Psoas muscle (tissue), 7 donors: ENCODE measurements at regions not wholly inside any gene's neighbourhood (a gene's known extent, or its start where the extent isn't known, plus 50 kb on each side); places are given as distances from the start of the nearest gene placed in this dataset.

ENCODE experiments used
- ATAC-seq, 4 donors: fragments of 200-7000 bp; cut with Tn5 transposase; one replicate each; pipeline ENCODE4 v1.9.1; 2020; ENCODE audit warnings: moderate library complexity in 3 of 4, mild to moderate bottlenecking in 2 of 4
- DNase-seq, 2 donors: peaks; one replicate each; pipeline ENCODE4 v3.0.0-alpha.2; 2020
- H3K27ac ChIP-seq: fragments of 200-600 bp; one replicate; pipeline ENCODE4 v1.8.0; 2022
- H3K27me3 ChIP-seq, 3 donors: fragments of 200-600 bp in 1 of 3; one replicate each; pipeline versions ENCODE4 v1.6.1 to v1.8.0; 2013 to 2022; ENCODE audit warnings: low read length in 2 of 3, mild to moderate bottlenecking in 2 of 3, moderate library complexity in 1 of 3; ENCODE audit not compliant: insufficient read depth in 3 of 3
- H3K36me3 ChIP-seq, 2 donors: fragments of 200-600 bp in 1 of 2; one replicate each; pipeline versions ENCODE4 v1.6.1 to v1.8.0; 2013 to 2022; ENCODE audit warnings: low read depth in 1 of 2, mild to moderate bottlenecking in 1 of 2, moderate library complexity in 1 of 2; ENCODE audit not compliant: insufficient read depth in 1 of 2
- H3K4me1 ChIP-seq: fragments of 200-600 bp; one replicate; pipeline ENCODE4 v1.8.0; 2022
- H3K4me3 ChIP-seq: fragments of 200-600 bp; one replicate; pipeline ENCODE4 v1.8.0; 2022; ENCODE audit warnings: mild to moderate bottlenecking
- H3K9me3 ChIP-seq: fragments of 200-600 bp; one replicate; pipeline ENCODE4 v1.8.0; 2022
- CTCF ChIP-seq: fragments of 200-600 bp; IDR thresholded peaks from one replicate; pipeline ENCODE4 v1.8.0; 2022; ENCODE audit warnings: antibody characterized with exemption
- WGBS, 3 donors: extraction: QIAGEN DNeasy Blood & Tissue Kit; methylation state at CpG; one replicate each; pipeline versions ENCODE4 v1.1.6 to v1.1.7; 2013; 5-methylcytosine and 5-hydroxymethylcytosine counted together
- intact Hi-C, 2 donors: fragments of 100-400 bp; cut with DNase I; formaldehyde crosslinking; loops; one replicate each; pipeline versions ENCODE4 v1.11.0 to v1.14.2; 2022
- donor health status: healthy with polysubstance abuse.
- donor health status: DM: no; HTN: no; CAD: no; lungs with moderate emphysema.
- donor health status: Bipolar disorder and iron deficiency.
- donor health status: healthy.
- donor health status: DM: yes; HTN: yes; CAD: no.
- donor health status: DM: no; HTN: no; CAD: no.
- donor health status: DM: yes; HTN: yes; CAD: no.

- Histone ChIP-seq H3K4me1 (peaks cover 10% of the 10 kb centered on the region), H3K4me3 (peak overlapping the region; percentile 67), H3K9me3 (no peaks in the 10 kb centered on the region), H3K27ac (no peak overlapping the region), H3K36me3 (no peaks in the 10 kb centered on the region), H3K27me3 (peaks cover 3 to 68% (median 14%) of the 10 kb centered on the region in 3 donors)
- WGBS, 3 donors, result 1% methylated on average over 62 to 68 of the region's 68 CpGs
- TF ChIP-seq CTCF, result no peak
- ATAC-seq (peak; percentile 65 to 87 (median 79)), DNase-seq (peak; percentile 36 to 55)
- intact Hi-C loops, result no loop called here
Observed at GRCh38 chr1:218164111-218164929, 120.8 kb upstream of the RRP15 start.

- 1% methylated on average over 71 to 80 of the region's 80 CpGs for WGBS, 3 donors
- H3K9me3 ChIP-seq, result no peaks in the 10 kb centered on the region
- TF ChIP-seq CTCF, result no peak
- H3K27me3 ChIP-seq, result peaks cover 0 to 70% (median 14%) of the 10 kb centered on the region in 3 donors
- DNase-seq (peak; percentile 29 to 55), ATAC-seq (peak; percentile 47 to 77 (median 66))
- H3K4me3 ChIP-seq, result peak overlapping the region; percentile 67
- H3K27ac ChIP-seq, result no peak overlapping the region
- peaks cover 10% of the 10 kb centered on the region for H3K4me1 ChIP-seq
- H3K36me3 ChIP-seq, result no peaks in the 10 kb centered on the region
- intact Hi-C loops, result no loop called here
Observed at GRCh38 chr1:218164930-218165700, 120.0 kb upstream of the RRP15 start.

- TF ChIP-seq CTCF, result no peak
- H3K4me3 ChIP-seq, result peak overlapping the region; percentile 67
- ATAC-seq, result no peak
Observed at GRCh38 chr1:218165701-218166114, 119.4 kb upstream of the RRP15 start.

GRCh38 chr1:218166268-218166945, 118.7 kb upstream of the RRP15 start:
- intact Hi-C loops, result no loop called here
- Histone ChIP-seq H3K36me3 (no peaks in the 10 kb centered on the region), H3K4me1 (peaks cover 10% of the 10 kb centered on the region), H3K9me3 (no peaks in the 10 kb centered on the region), H3K27me3 (peaks cover 0 to 74% (median 14%) of the 10 kb centered on the region in 3 donors), H3K4me3 (no peak overlapping the region), H3K27ac (no peak overlapping the region)
- DNase-seq (no peak), ATAC-seq (no peak)
- 36 to 46% (median 40%) methylated on average over 8 of the region's 8 CpGs for WGBS, 3 donors
- no peak for TF ChIP-seq CTCF

More at GRCh38 chr1:218165701-218166114, 119.4 kb upstream of the RRP15 start:
- H3K36me3 ChIP-seq, result no peaks in the 10 kb centered on the region
- peaks cover 10% of the 10 kb centered on the region for H3K4me1 ChIP-seq
- H3K27ac ChIP-seq, result no peak overlapping the region
- no peak for DNase-seq
- WGBS, 3 donors, result 7 to 10% (median 8%) methylated on average over 10 of the region's 10 CpGs
- intact Hi-C loops, result no loop called here
- H3K9me3 ChIP-seq, result no peaks in the 10 kb centered on the region
- peaks cover 0 to 74% (median 14%) of the 10 kb centered on the region in 3 donors for H3K27me3 ChIP-seq
